OCI-LY3 (cell line): ENCODE measurements at regions not wholly inside any gene's neighbourhood (a gene's known extent, or its start where the extent isn't known, plus 50 kb on each side); places are given as distances from the start of the nearest gene placed in this dataset.

Experiments used
- H2AFZ ChIP-seq: fragments of 200-600, 300-600 bp; shearing (Covaris generic); 2 replicates; pipeline ENCODE4 v1.6.0; 2014; ENCODE audit warnings: antibody characterized with exemption, low read depth, low read length
- H3K27ac ChIP-seq: fragments of 200-600, 300-600 bp; sonication (generic); 2 replicates; pipeline ENCODE4 v1.5.1; 2014; ENCODE audit warnings: mild to moderate bottlenecking, low read length, moderate library complexity, mixed read lengths
- H3K27me3 ChIP-seq: fragments of 200-600, 300-600 bp; sonication (generic); 2 replicates; pipeline ENCODE4 v1.6.1; 2014; ENCODE audit warnings: low read depth, low read length, mixed read lengths
- H3K36me3 ChIP-seq: fragments of 200-600, 300-600 bp; sonication (generic); replicated peaks from 2 replicates; pipeline ENCODE3; 2014; ENCODE audit warnings: low read depth, low read length, mixed read lengths
- H3K4me1 ChIP-seq: fragments of 300-600, 200-600 bp; sonication (generic); 2 replicates; pipeline ENCODE4 v1.6.1; 2014; ENCODE audit warnings: low read length, mixed read lengths
- H3K4me2 ChIP-seq: fragments of 200-600, 300-600 bp; sonication (generic); 2 replicates; pipeline ENCODE4 v1.6.1; 2014; ENCODE audit warnings: low read length, mixed read lengths
- H3K4me3 ChIP-seq: fragments of 300-600, 200-600 bp; sonication (generic); 2 replicates; pipeline ENCODE4 v1.5.1; 2014; ENCODE audit warnings: antibody characterized with exemption, mild to moderate bottlenecking, low read length, moderate library complexity
- H3K79me2 ChIP-seq: fragments of 300-600, 200-600 bp; shearing (Covaris generic); 2 replicates; pipeline ENCODE4 v1.6.1; 2014; ENCODE audit warnings: mild to moderate bottlenecking, low read length, mixed read lengths
- H3K9ac ChIP-seq: fragments of 300-600, 200-600 bp; shearing (Covaris generic); 2 replicates; pipeline ENCODE4 v1.6.0; 2014; ENCODE audit warnings: mild to moderate bottlenecking, low read length, moderate library complexity
- H3K9me3 ChIP-seq: fragments of 200-600, 300-600 bp; shearing (Covaris generic); 2 replicates; pipeline ENCODE4 v1.6.1; 2014; ENCODE audit warnings: low read length, mixed read lengths; ENCODE audit not compliant: insufficient read depth
- H4K20me1 ChIP-seq: fragments of 200-600, 300-600 bp; sonication (generic); 2 replicates; pipeline ENCODE4 v1.6.1; 2016; ENCODE audit warnings: low read length, mixed read lengths; ENCODE audit not compliant: insufficient read depth
- CTCF ChIP-seq: fragments of 200-600, 300-600 bp; sonication (generic); IDR thresholded peaks from 2 replicates; pipeline ENCODE4 v1.5.1; 2014; ENCODE audit warnings: antibody characterized with exemption, low read length, low read depth
- EZH2phosphoT487 ChIP-seq: fragments of 200-600 bp; shearing (Covaris generic); IDR thresholded peaks from 2 replicates; pipeline ENCODE4 v1.6.1; 2018; ENCODE audit warnings: antibody characterized with exemption, mixed run types, low read depth

GRCh38 chr2:65608466-65608865 lies 176.1 kb upstream of the SPRED2 start:
- no peak overlapping the region for H3K27ac ChIP-seq
- no peaks in the 10 kb centered on the region for H3K27me3 ChIP-seq
- H3K79me2 ChIP-seq = no peaks in the 10 kb centered on the region
- H4K20me1 ChIP-seq = no peaks in the 10 kb centered on the region
- no peaks in the 10 kb centered on the region for H3K36me3 ChIP-seq
- no peaks in the 10 kb centered on the region for H3K9me3 ChIP-seq
- no peak overlapping the region for H3K4me2 ChIP-seq
- TF ChIP-seq EZH2phosphoT487 (no peak), CTCF (no peak)
- H3K9ac ChIP-seq = no peak overlapping the region
- H3K4me1 ChIP-seq = peaks cover 36% of the 10 kb centered on the region
- no peak overlapping the region for H3K4me3 ChIP-seq
- H2AFZ ChIP-seq = no peak overlapping the region

- no peak overlapping the region for H2AFZ ChIP-seq
- TF ChIP-seq CTCF (no peak), EZH2phosphoT487 (no peak)
- no peaks in the 10 kb centered on the region for H3K36me3 ChIP-seq
- no peak overlapping the region for H3K4me2 ChIP-seq
- no peaks in the 10 kb centered on the region for H3K9me3 ChIP-seq
- H3K4me1 ChIP-seq = peaks cover 40% of the 10 kb centered on the region
- no peaks in the 10 kb centered on the region for H3K79me2 ChIP-seq
- no peak overlapping the region for H3K4me3 ChIP-seq
- H4K20me1 ChIP-seq = no peaks in the 10 kb centered on the region
- H3K27me3 ChIP-seq = no peaks in the 10 kb centered on the region
- H3K27ac ChIP-seq = no peak overlapping the region
- no peak overlapping the region for H3K9ac ChIP-seq
These were observed 175.4 kb upstream of the SPRED2 start for GRCh38 chr2:65607662-65608305.

- H3K9ac ChIP-seq = peak overlapping the region; percentile 28; the same call in 1 of the 2 replicates
- H3K27me3 ChIP-seq = no peaks in the 10 kb centered on the region
- H3K9me3 ChIP-seq = no peaks in the 10 kb centered on the region
- H3K4me2 ChIP-seq = peak overlapping the region; percentile 68
- no peaks in the 10 kb centered on the region for H3K79me2 ChIP-seq
- H3K4me1 ChIP-seq = peaks cover 52% of the 10 kb centered on the region
- H3K27ac ChIP-seq = peak overlapping the region; percentile 90
- H3K4me3 ChIP-seq = peak overlapping the region; percentile 48
- H2AFZ ChIP-seq = no peak overlapping the region
- no peaks in the 10 kb centered on the region for H3K36me3 ChIP-seq
- no peak for TF ChIP-seq EZH2phosphoT487
- TF ChIP-seq CTCF = no peak
- no peaks in the 10 kb centered on the region for H4K20me1 ChIP-seq
These were observed 173.3 kb upstream of the SPRED2 start for GRCh38 chr2:65605743-65606058.

- Histone ChIP-seq H3K79me2 (no peaks in the 10 kb centered on the region), H3K27me3 (no peaks in the 10 kb centered on the region), H3K4me3 (peak overlapping the region; percentile 48; the same call in 1 of the 2 replicates), H3K9me3 (no peaks in the 10 kb centered on the region), H3K27ac (peak overlapping the region; percentile 90), H3K4me2 (peak overlapping the region; percentile 68), H3K4me1 (peaks cover 52% of the 10 kb centered on the region), H2AFZ (no peak overlapping the region), H4K20me1 (no peaks in the 10 kb centered on the region), H3K9ac (peak overlapping the region; percentile 28; the same call in 1 of the 2 replicates), H3K36me3 (no peaks in the 10 kb centered on the region)
- TF ChIP-seq CTCF (no peak), EZH2phosphoT487 (no peak)
These were observed 172.8 kb upstream of the SPRED2 start for GRCh38 chr2:65605058-65605742.
